Esophagus muscularis mucosa (tissue), 4 donors: ENCODE measurements at regions not wholly inside any gene's neighbourhood (a gene's known extent, or its start where the extent isn't known, plus 50 kb on each side); places are given as distances from the start of the nearest gene placed in this dataset.

Experiments used
- CTCF ChIP-seq, 3 experiments: fragments of 200-600 bp in 2 of 3; fragments of 450-650 bp in 1 of 3; sonication (generic) in 2 of 3; IDR thresholded peaks; one replicate each; pipeline ENCODE4 v1.5.1; 2017 to 2019; ENCODE audit warnings: antibody characterized with exemption in 3 of 3, mild to moderate bottlenecking in 2 of 3, moderate library complexity in 1 of 3
- EP300 ChIP-seq: sonication (generic); formaldehyde crosslinking; IDR thresholded peaks from one replicate; pipeline ENCODE4 v1.6.1; 2017; ENCODE audit warnings: antibody characterized with exemption
- POLR2A ChIP-seq: fragments of 450-650 bp; IDR thresholded peaks from one replicate; pipeline ENCODE4 v1.6.1; 2017; ENCODE audit warnings: antibody characterized with exemption, moderate library complexity, mild to moderate bottlenecking, low read depth

GRCh38 chr20:17867131-17867925 lies 101.3 kb downstream of the SNX5 start:
- no peak for TF ChIP-seq POLR2A
- no peak for TF ChIP-seq EP300
- TF ChIP-seq CTCF (IDR thresholded peaks at IDR 0.05), result no peak
